IMR-90 (cell line): ENCODE measurements at regions not wholly inside any gene's neighbourhood (a gene's known extent, or its start where the extent isn't known, plus 50 kb on each side); places are given as distances from the start of the nearest gene placed in this dataset.

Source experiments
- ATAC-seq: fragments of 200-7000 bp; cut with Tn5 transposase; 2 replicates; pipeline ENCODE4 v1.9.1; 2020; ENCODE audit warnings: low read depth, mild to moderate bottlenecking, moderate library complexity
- BruUV-seq: library from RNA; stranded (reverse); fragments of 400-500 nt; replicated peaks from 2 replicates; lab custom pipeline; 2021; lab: Mats Ljungman, UMichigan
- CTCF ChIA-PET: fragments of 300-600 bp; formaldehyde crosslinking; extraction: SDS; loops from one replicate; lab custom pipeline; 2021; ENCODE audit warnings: antibody characterized with exemption; lab: Yijun Ruan, JAX
- POLR2A ChIA-PET: fragments of 300-600 bp; sonication (Branson Sonifier 250); formaldehyde crosslinking; loops from one replicate; lab custom pipeline; 2022; ENCODE audit warnings: antibody characterized with exemption; ENCODE audit not compliant: unreplicated experiment; lab: Charles Lee
- DNase-seq: peaks from one replicate; pipeline ENCODE4 v3.0.0; 2013
- H2AFZ ChIP-seq: replicated peaks from 2 replicates; pipeline ENCODE3; 2013; ENCODE audit warnings: low read length, mild to moderate bottlenecking; ENCODE audit not compliant: poor library complexity
- H2AK5ac ChIP-seq: 2 replicates; pipeline ENCODE4 v1.6.1; 2013; ENCODE audit warnings: low read depth, low read length, inconsistent platforms
- H2AK9ac ChIP-seq: replicated peaks from 2 replicates; pipeline ENCODE3; 2013; ENCODE audit warnings: mild to moderate bottlenecking, low read depth, low read length, moderate library complexity; ENCODE audit not compliant: poor library complexity
- H2BK120ac ChIP-seq: 2 replicates; pipeline ENCODE4 v1.6.1; 2013; ENCODE audit warnings: low read depth, low read length, inconsistent platforms
- H2BK15ac ChIP-seq: 3 replicates; pipeline ENCODE4 v1.6.1; 2013; ENCODE audit warnings: low read depth, low read length, inconsistent platforms
- H2BK20ac ChIP-seq: 2 replicates; pipeline ENCODE4 v1.6.1; 2013; ENCODE audit warnings: low read depth, mild to moderate bottlenecking, inconsistent platforms, low read length, moderate library complexity
- H2BK5ac ChIP-seq: 2 replicates; pipeline ENCODE4 v1.6.1; 2013; ENCODE audit warnings: mild to moderate bottlenecking, low read depth, low read length, inconsistent platforms; ENCODE audit not compliant: poor library complexity, severe bottlenecking
- H3K14ac ChIP-seq: replicated peaks from 2 replicates; pipeline ENCODE4 v1.6.1; 2013; ENCODE audit warnings: low read depth, low read length, inconsistent platforms
- H3K18ac ChIP-seq: 2 replicates; pipeline ENCODE4 v1.6.1; 2013; ENCODE audit warnings: low read depth, low read length, control low read depth
- H3K23ac ChIP-seq: 2 replicates; pipeline ENCODE4 v1.6.1; 2013; ENCODE audit warnings: low read depth, low read length, inconsistent platforms
- H3K27ac ChIP-seq: 2 replicates; pipeline ENCODE4 v1.5.1; 2013; ENCODE audit warnings: mild to moderate bottlenecking, control low read depth, low read length; ENCODE audit not compliant: insufficient read depth
- H3K27me3 ChIP-seq: 2 replicates; pipeline ENCODE4 v1.6.1; 2013; ENCODE audit warnings: low read length; ENCODE audit not compliant: control insufficient read depth, insufficient read depth
- H3K36me3 ChIP-seq: 2 replicates; pipeline ENCODE4 v1.6.1; 2013; ENCODE audit warnings: low read length, mixed read lengths; ENCODE audit not compliant: control insufficient read depth, insufficient read depth
- H3K4ac ChIP-seq: 2 replicates; pipeline ENCODE4 v1.6.1; 2013; ENCODE audit warnings: low read depth, low read length, inconsistent platforms
- H3K4me1 ChIP-seq: 2 replicates; pipeline ENCODE4 v1.6.1; 2013; ENCODE audit warnings: low read length, mixed read lengths; ENCODE audit not compliant: control insufficient read depth, insufficient read depth
- H3K4me2 ChIP-seq: 2 replicates; pipeline ENCODE4 v1.6.1; 2013; ENCODE audit warnings: low read depth, mild to moderate bottlenecking, control low read depth, low read length, moderate library complexity
- H3K4me3 ChIP-seq: 2 replicates; pipeline ENCODE4 v1.5.1; 2013; ENCODE audit warnings: low read depth, mild to moderate bottlenecking, control low read depth, low read length, moderate library complexity; ENCODE audit not compliant: insufficient read depth
- H3K56ac ChIP-seq: 2 replicates; pipeline ENCODE4 v1.6.1; 2013; ENCODE audit warnings: low read length, inconsistent platforms; ENCODE audit not compliant: insufficient read depth; ENCODE audit errors: extremely low read depth
- H3K79me1 ChIP-seq, 2 experiments: 2 replicates each; pipeline ENCODE4 v1.6.1; 2013; ENCODE audit warnings: low read length in 2 of 2, inconsistent platforms in 1 of 2, low read depth in 1 of 2
- H3K9ac ChIP-seq: 2 replicates; pipeline ENCODE4 v1.6.1; 2013; ENCODE audit warnings: low read depth, low read length, control low read depth
- H3K9me1 ChIP-seq: 2 replicates; pipeline ENCODE4 v1.6.1; 2013; ENCODE audit warnings: low read length, inconsistent platforms; ENCODE audit not compliant: insufficient read depth
- H3K9me3 ChIP-seq: 2 replicates; pipeline ENCODE4 v1.6.1; 2013; ENCODE audit warnings: low read length; ENCODE audit not compliant: control insufficient read depth, insufficient read depth
- H4K20me1 ChIP-seq: 2 replicates; pipeline ENCODE4 v1.6.1; 2013; ENCODE audit warnings: low read length, inconsistent platforms; ENCODE audit not compliant: insufficient read depth
- H4K5ac ChIP-seq: 2 replicates; pipeline ENCODE4 v1.6.1; 2013; ENCODE audit warnings: mild to moderate bottlenecking, low read depth, low read length, control low read depth
- H4K8ac ChIP-seq, 2 experiments: 2 replicates each; pipeline ENCODE4 v1.6.1; 2013; ENCODE audit warnings: low read depth in 2 of 2, low read length in 2 of 2, control low read depth in 1 of 2, inconsistent platforms in 1 of 2
- H4K91ac ChIP-seq: 2 replicates; pipeline ENCODE4 v1.6.1; 2013; ENCODE audit warnings: low read depth, low read length, inconsistent platforms; ENCODE audit not compliant: insufficient read depth
- BHLHE40 ChIP-seq: fragments of 150-350 bp; IDR thresholded peaks from 2 replicates; pipeline ENCODE4 v1.6.1; 2016; ENCODE audit warnings: mild to moderate bottlenecking, low read depth, low read length
- CEBPB ChIP-seq: IDR thresholded peaks from 2 replicates; pipeline ENCODE4 v1.6.1; 2012; ENCODE audit warnings: low read depth, low read length, improper control_type of control experiment
- CHD1 ChIP-seq: IDR thresholded peaks from 2 replicates; pipeline ENCODE4 v1.6.1; 2012; ENCODE audit warnings: low read depth, low read length, improper control_type of control experiment
- CTCF ChIP-seq: conservative IDR thresholded peaks from 2 replicates; pipeline ENCODE4 v1.5.1; 2012; ENCODE audit warnings: mild to moderate bottlenecking, low read depth, low read length, improper control_type of control experiment
- ELK1 ChIP-seq: fragments of 150-350 bp; IDR thresholded peaks from 2 replicates; pipeline ENCODE4 v1.6.1; 2016; ENCODE audit warnings: low read depth, mild to moderate bottlenecking, low read length, moderate library complexity, borderline replicate concordance
- FOS ChIP-seq: fragments of 150-350 bp; IDR thresholded peaks from 2 replicates; pipeline ENCODE4 v1.6.1; 2016; ENCODE audit warnings: low read depth, low read length
- MAFK ChIP-seq: IDR thresholded peaks from 2 replicates; pipeline ENCODE4 v1.6.1; 2012; ENCODE audit warnings: low read depth, low read length, improper control_type of control experiment
- MAZ ChIP-seq: IDR thresholded peaks from 2 replicates; pipeline ENCODE4 v1.6.1; 2012; ENCODE audit warnings: low read depth, mild to moderate bottlenecking, low read length, improper control_type of control experiment, moderate library complexity, borderline replicate concordance
- MXI1 ChIP-seq: IDR thresholded peaks from 2 replicates; pipeline ENCODE4 v1.6.1; 2012; ENCODE audit warnings: low read depth, mild to moderate bottlenecking, low read length, moderate library complexity, borderline replicate concordance
- NFE2L2 ChIP-seq: fragments of 150-350 bp; IDR thresholded peaks from 2 replicates; pipeline ENCODE4 v1.6.1; 2016; ENCODE audit warnings: low read depth, mild to moderate bottlenecking, low read length
- POLR2A ChIP-seq: IDR thresholded peaks from 2 replicates; pipeline ENCODE4 v1.6.1; 2012; ENCODE audit warnings: mild to moderate bottlenecking, low read depth, low read length
- RAD21 ChIP-seq: IDR thresholded peaks from 2 replicates; pipeline ENCODE4 v1.6.1; 2012; ENCODE audit warnings: low read length, improper control_type of control experiment
- RCOR1 ChIP-seq: IDR thresholded peaks from 2 replicates; pipeline ENCODE4 v1.6.1; 2012; ENCODE audit warnings: mild to moderate bottlenecking, low read length, improper control_type of control experiment; ENCODE audit not compliant: insufficient replicate concordance
- RFX5 ChIP-seq: IDR thresholded peaks from 2 replicates; pipeline ENCODE4 v1.8.0; 2012; ENCODE audit warnings: low read depth, mild to moderate bottlenecking, low read length, moderate library complexity
- SMC3 ChIP-seq: fragments of 150-350 bp; IDR thresholded peaks from 2 replicates; pipeline ENCODE4 v1.6.1; 2016; ENCODE audit warnings: low read depth, mild to moderate bottlenecking, antibody characterized with exemption, low read length, moderate library complexity
- USF2 ChIP-seq: fragments of 150-350 bp; IDR thresholded peaks from 2 replicates; pipeline ENCODE4 v1.6.1; 2017; ENCODE audit warnings: mild to moderate bottlenecking, antibody characterized with exemption, low read length, low read depth
- WGBS, 2 experiments: methylation state at CpG; one replicate each; pipeline versions ENCODE4 v1.1.5 to v1.1.7; 2013; ENCODE audit warnings: missing lambda C conversion rate in 2 of 2; ENCODE audit not compliant: insufficient read length in 1 of 2; ENCODE audit errors: extremely low coverage in 2 of 2; 5-methylcytosine and 5-hydroxymethylcytosine counted together
- dilution Hi-C: fragments of 300-500 bp; cut with HindIII; formaldehyde crosslinking; loops from one replicate; pipeline ENCODE4 v1.14.3; 2018; ENCODE audit warnings: low sequenced_read_pairs; ENCODE audit not compliant: unreplicated experiment
- in situ Hi-C: fragments of 300-500 bp; cut with MboI; formaldehyde crosslinking; loops from 3 replicates; pipeline ENCODE4 v1.14.3; 2019; ENCODE audit warnings: low sequenced_read_pairs, inconsistent platforms, mixed read lengths
- intact Hi-C: fragments of 100-400 bp; cut with micrococcal nuclease; formaldehyde crosslinking; loops from 2 replicates; pipeline ENCODE4 v1.10.0; 2022

GRCh38 chr16:8070506-8070905 is 519.8 kb downstream of the TMEM114 start:
- intact Hi-C loops = no loop called here

More at GRCh38 chr16:8070506-8070905, 519.8 kb downstream of the TMEM114 start:
- H4K20me1 ChIP-seq = no peaks in the 10 kb centered on the region
- H3K23ac ChIP-seq = no peak overlapping the region
- H3K56ac ChIP-seq = no peak overlapping the region
- no peak overlapping the region for H4K8ac ChIP-seq
- H3K9ac ChIP-seq = no peak overlapping the region
- no peak overlapping the region for H3K4me3 ChIP-seq
- H2BK120ac ChIP-seq = no peak overlapping the region
- ATAC-seq = no peak
- no peak overlapping the region for H2BK5ac ChIP-seq
- no CpG with 5 or more reads among the region's 2 CpGs for WGBS, 2 experiments
- no peaks in the 10 kb centered on the region for H3K9me1 ChIP-seq
- dilution Hi-C loops (no loop called here), in situ Hi-C loops (no loop called here)
- H3K79me1 ChIP-seq = no peaks in the 10 kb centered on the region
- no peak overlapping the region for H3K27ac ChIP-seq
- H3K14ac ChIP-seq = no peak overlapping the region
- H3K4me2 ChIP-seq = no peak overlapping the region
- BruUV-seq = no TSS peak
- H2BK20ac ChIP-seq = no peak overlapping the region
- no peak for DNase-seq
- peaks cover 8% of the 10 kb centered on the region for H3K9me3 ChIP-seq
- H3K4me1 ChIP-seq = no peaks in the 10 kb centered on the region
- H2AK9ac ChIP-seq = no peak overlapping the region
- no peak overlapping the region for H2BK15ac ChIP-seq
- H3K27me3 ChIP-seq = no peaks in the 10 kb centered on the region
- ChIA-PET POLR2A (no interaction called here), CTCF (interaction anchor here (0.6 kb wide), 1 partner anchor 488 kb away, joined by 4 read pairs; no protein-coding TSS in a partner anchor)
- no peak overlapping the region for H3K18ac ChIP-seq
- H3K36me3 ChIP-seq = no peaks in the 10 kb centered on the region
- no peak overlapping the region for H2AFZ ChIP-seq
- H3K4ac ChIP-seq = no peak overlapping the region
- TF ChIP-seq MAFK (no peak), RFX5 (no peak), CEBPB (no peak), MXI1 (no peak), SMC3 (no peak), RAD21 (no peak), FOS (no peak), ELK1 (no peak), CHD1 (no peak), NFE2L2 (no peak), CTCF (no peak), BHLHE40 (no peak), USF2 (no peak), RCOR1 (no peak), POLR2A (no peak), MAZ (no peak)
- no peak overlapping the region for H4K91ac ChIP-seq
- H2AK5ac ChIP-seq = no peak overlapping the region
- no peak overlapping the region for H4K5ac ChIP-seq
